ENCODE measurements at regions not wholly inside any gene's neighbourhood (a gene's known extent, or its start where the extent isn't known, plus 50 kb on each side); places are given as distances from the start of the nearest gene placed in this dataset.
"Not testable (repeated sequence)": the region's sequence is repeated elsewhere in the genome, so short reads cannot be mapped to it uniquely, and the experiment has no call there.

- DNase-seq (ENCODE audit: low spot score), result no peak
Measured at GRCh38 chr2:35562488-35562887, 793.1 kb upstream of the CRIM1 start.

GRCh38 chr2:35548171-35548570, 807.4 kb upstream of the CRIM1 start:
- no peak for DNase-seq (ENCODE audit: low spot score)

GRCh38 chr2:35545301-35545700, 810.3 kb upstream of the CRIM1 start:
- no peak for DNase-seq (ENCODE audit: low spot score)

- no peak for DNase-seq (ENCODE audit: low spot score)
Measured at GRCh38 chr2:35538796-35539195, 816.8 kb upstream of the CRIM1 start.

- no peak for DNase-seq (ENCODE audit: low spot score)
Measured at GRCh38 chr2:35530615-35531135, 824.9 kb upstream of the CRIM1 start.

- no peak for DNase-seq (ENCODE audit: low spot score)
Measured at GRCh38 chr2:35526741-35527140, 828.8 kb upstream of the CRIM1 start.

- no peak for DNase-seq (ENCODE audit: low spot score)
Measured at GRCh38 chr2:35522450-35522849, 833.1 kb upstream of the CRIM1 start.

- DNase-seq (ENCODE audit: low spot score), result no peak
Measured at GRCh38 chr2:35510636-35511035, 844.9 kb upstream of the CRIM1 start.

- no peak for DNase-seq (ENCODE audit: low spot score)
Measured at GRCh38 chr2:35508601-35509000, 847.0 kb upstream of the CRIM1 start.

- DNase-seq (ENCODE audit: low spot score), result no peak
Measured at GRCh38 chr2:35504419-35504818, 851.2 kb upstream of the CRIM1 start.

- no peak for DNase-seq (ENCODE audit: low spot score)
Measured at GRCh38 chr2:35503738-35504199, 851.8 kb upstream of the CRIM1 start.

- no peak for DNase-seq (ENCODE audit: low spot score)
Measured at GRCh38 chr2:35503311-35503710, 852.3 kb upstream of the CRIM1 start.

- no peak for DNase-seq (ENCODE audit: low spot score)
Measured at GRCh38 chr2:35501076-35501475, 854.5 kb upstream of the CRIM1 start.

GRCh38 chr2:35496022-35496421, 859.6 kb upstream of the CRIM1 start:
- DNase-seq (ENCODE audit: low spot score), result no peak

- DNase-seq (ENCODE audit: low spot score), result no peak
Measured at GRCh38 chr2:35495182-35495581, 860.4 kb upstream of the CRIM1 start.

GRCh38 chr2:35478121-35478520, 877.5 kb upstream of the CRIM1 start:
- not testable (repeated sequence) for DNase-seq (ENCODE audit: low spot score)

- no peak for DNase-seq (ENCODE audit: low spot score)
Measured at GRCh38 chr2:35468245-35468644, 887.3 kb upstream of the CRIM1 start.

- DNase-seq (ENCODE audit: low spot score), result no peak
Measured at GRCh38 chr2:35463805-35464596, 891.6 kb upstream of the CRIM1 start.

GRCh38 chr2:35462226-35462998, 893.2 kb upstream of the CRIM1 start:
- DNase-seq (ENCODE audit: low spot score), result no peak

- DNase-seq (ENCODE audit: low spot score), result no peak
Measured at GRCh38 chr2:35461406-35461805, 894.2 kb upstream of the CRIM1 start.

- no peak for DNase-seq (ENCODE audit: low spot score)
Measured at GRCh38 chr2:35454966-35455638, 900.5 kb upstream of the CRIM1 start.

- no peak for DNase-seq (ENCODE audit: low spot score)
Measured at GRCh38 chr2:35447821-35448220, 907.8 kb upstream of the CRIM1 start.
